OCI-LY1 (cell line): ENCODE measurements at regions not wholly inside any gene's neighbourhood (a gene's known extent, or its start where the extent isn't known, plus 50 kb on each side); places are given as distances from the start of the nearest gene placed in this dataset.
"Not testable (repeated sequence)": the region's sequence is repeated elsewhere in the genome, so short reads cannot be mapped to it uniquely, and the experiment has no call there.

Experiments
- H2AFZ ChIP-seq: fragments of 200-600 bp; sonication (generic), shearing (Covaris generic); 2 replicates; pipeline ENCODE4 v1.6.0; 2014; ENCODE audit warnings: antibody characterized with exemption, mild to moderate bottlenecking, low read length
- H3F3A ChIP-seq: fragments of 200-600 bp; sonication (generic), shearing (Covaris generic); 2 replicates; pipeline ENCODE4 v1.6.0; 2014; ENCODE audit warnings: mild to moderate bottlenecking, antibody characterized with exemption, low read length, moderate library complexity; ENCODE audit not compliant: insufficient read depth
- H3K27ac ChIP-seq: fragments of 200-600 bp; sonication (generic); 2 replicates; pipeline ENCODE4 v1.5.1; 2014; ENCODE audit warnings: low read length, mixed run types, mild to moderate bottlenecking, low read depth; ENCODE audit not compliant: poor library complexity, severe bottlenecking
- H3K27me3 ChIP-seq: fragments of 200-600 bp; sonication (generic); 2 replicates; pipeline ENCODE4 v1.6.0; 2014; ENCODE audit warnings: antibody characterized with exemption, mild to moderate bottlenecking, low read length, moderate library complexity; ENCODE audit not compliant: insufficient read depth
- H3K36me3 ChIP-seq: fragments of 200-600 bp; sonication (generic); 2 replicates; pipeline ENCODE4 v1.6.1; 2014; ENCODE audit warnings: mild to moderate bottlenecking, antibody characterized with exemption, low read length, moderate library complexity, mixed read lengths; ENCODE audit not compliant: insufficient read depth
- H3K4me1 ChIP-seq: fragments of 200-600 bp; sonication (generic); 2 replicates; pipeline ENCODE4 v1.5.1; 2014; ENCODE audit warnings: mild to moderate bottlenecking, low read length, moderate library complexity; ENCODE audit not compliant: insufficient read depth, severe bottlenecking
- H3K4me2 ChIP-seq: fragments of 200-600 bp; sonication (generic), shearing (Covaris generic); 2 replicates; pipeline ENCODE4 v1.6.1; 2014; ENCODE audit warnings: low read length
- H3K4me3 ChIP-seq: fragments of 200-600 bp; sonication (generic); 2 replicates; pipeline ENCODE4 v1.5.1; 2014; ENCODE audit warnings: low read length, low read depth, mild to moderate bottlenecking, mixed read lengths; ENCODE audit not compliant: poor library complexity, severe bottlenecking
- H3K79me2 ChIP-seq: fragments of 200-600 bp; shearing (Covaris generic); 2 replicates; pipeline ENCODE4 v1.6.1; 2016; ENCODE audit warnings: mixed run types, low read length, mixed read lengths; ENCODE audit not compliant: insufficient read depth
- H3K9ac ChIP-seq: fragments of 200-600 bp; sonication (generic), shearing (Covaris generic); 2 replicates; pipeline ENCODE4 v1.6.1; 2014; ENCODE audit warnings: mild to moderate bottlenecking, low read length, mixed read lengths
- H3K9me2 ChIP-seq: fragments of 200-600 bp; sonication (generic), shearing (Covaris generic); 2 replicates; pipeline ENCODE4 v1.6.1; 2014; ENCODE audit warnings: low read depth, mild to moderate bottlenecking, low read length, mixed read lengths
- H3K9me3 ChIP-seq: fragments of 200-600 bp; shearing (Covaris generic); 2 replicates; pipeline ENCODE4 v1.6.1; 2014; ENCODE audit warnings: low read length, mixed read lengths
- H4K20me1 ChIP-seq: fragments of 200-600 bp; sonication (generic), shearing (Covaris generic); 2 replicates; pipeline ENCODE4 v1.6.0; 2016; ENCODE audit warnings: mild to moderate bottlenecking, low read length; ENCODE audit not compliant: insufficient read depth
- CTCF ChIP-seq: fragments of 200-600 bp; sonication (generic), shearing (Covaris generic); IDR thresholded peaks from 2 replicates; pipeline ENCODE4 v1.5.1; 2017; ENCODE audit warnings: mild to moderate bottlenecking, antibody characterized with exemption, low read length, moderate library complexity, mixed read lengths
- EZH2 ChIP-seq: fragments of 200-600 bp; sonication (generic), shearing (Covaris generic); IDR thresholded peaks from 2 replicates; pipeline ENCODE4 v1.8.0; 2017; ENCODE audit warnings: borderline replicate concordance, mixed run types, mild to moderate bottlenecking, antibody characterized with exemption, low read length, moderate library complexity, mixed read lengths

DNA sequence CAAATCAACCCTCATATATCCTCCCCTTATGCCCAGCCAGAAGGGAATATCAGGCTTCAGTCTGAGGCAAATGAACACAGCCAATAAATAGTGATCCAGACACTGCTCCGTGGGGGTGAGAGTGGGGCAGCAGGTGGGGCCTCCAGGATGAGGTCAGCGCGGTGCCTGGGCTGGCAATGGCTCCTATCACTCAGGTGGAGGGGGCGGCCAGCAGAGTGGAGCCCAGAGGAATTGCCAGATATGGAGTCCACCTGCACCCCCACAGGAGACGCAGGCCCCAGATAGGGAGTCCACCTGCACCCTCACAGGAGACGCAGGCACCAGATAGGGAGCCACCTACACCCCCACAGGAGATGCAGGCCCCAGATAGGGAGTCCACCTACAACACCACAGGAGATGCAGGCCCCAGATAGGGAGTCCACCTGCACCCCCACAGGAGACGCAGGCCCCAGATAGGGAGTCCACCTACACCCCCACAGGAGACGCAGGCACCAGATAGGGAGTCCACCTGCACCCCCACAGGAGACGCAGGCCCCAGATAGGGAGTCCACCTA, 78.0 kb upstream of the PPP2R2D start:
- Histone ChIP-seq H3F3A (no peaks in the 10 kb centered on the region), H2AFZ (no peak overlapping the region), H3K27ac (no peak overlapping the region), H3K4me3 (no peak overlapping the region), H3K9me2 (no peaks in the 10 kb centered on the region), H3K27me3 (no peaks in the 10 kb centered on the region), H3K9me3 (no peaks in the 10 kb centered on the region), H3K36me3 (no peaks in the 10 kb centered on the region), H3K79me2 (no peaks in the 10 kb centered on the region), H4K20me1 (no peaks in the 10 kb centered on the region), H3K4me1 (no peaks in the 10 kb centered on the region), H3K9ac (no peak overlapping the region), H3K4me2 (no peak overlapping the region)
- TF ChIP-seq CTCF = no peak
- no peak for TF ChIP-seq EZH2

- H3K4me1 ChIP-seq, H3K4me2 ChIP-seq, H3K4me3 ChIP-seq, H2AFZ ChIP-seq, H3K27ac ChIP-seq, H3K79me2 ChIP-seq, H3K27me3 ChIP-seq, H3K9me3 ChIP-seq, H3K9ac ChIP-seq, H3F3A ChIP-seq, H3K9me2 ChIP-seq, H4K20me1 ChIP-seq, H3K36me3 ChIP-seq: not testable (repeated sequence)
Measured at GRCh38 chr10:131823601-131824099, 77.2 kb upstream of the PPP2R2D start.

DNA sequence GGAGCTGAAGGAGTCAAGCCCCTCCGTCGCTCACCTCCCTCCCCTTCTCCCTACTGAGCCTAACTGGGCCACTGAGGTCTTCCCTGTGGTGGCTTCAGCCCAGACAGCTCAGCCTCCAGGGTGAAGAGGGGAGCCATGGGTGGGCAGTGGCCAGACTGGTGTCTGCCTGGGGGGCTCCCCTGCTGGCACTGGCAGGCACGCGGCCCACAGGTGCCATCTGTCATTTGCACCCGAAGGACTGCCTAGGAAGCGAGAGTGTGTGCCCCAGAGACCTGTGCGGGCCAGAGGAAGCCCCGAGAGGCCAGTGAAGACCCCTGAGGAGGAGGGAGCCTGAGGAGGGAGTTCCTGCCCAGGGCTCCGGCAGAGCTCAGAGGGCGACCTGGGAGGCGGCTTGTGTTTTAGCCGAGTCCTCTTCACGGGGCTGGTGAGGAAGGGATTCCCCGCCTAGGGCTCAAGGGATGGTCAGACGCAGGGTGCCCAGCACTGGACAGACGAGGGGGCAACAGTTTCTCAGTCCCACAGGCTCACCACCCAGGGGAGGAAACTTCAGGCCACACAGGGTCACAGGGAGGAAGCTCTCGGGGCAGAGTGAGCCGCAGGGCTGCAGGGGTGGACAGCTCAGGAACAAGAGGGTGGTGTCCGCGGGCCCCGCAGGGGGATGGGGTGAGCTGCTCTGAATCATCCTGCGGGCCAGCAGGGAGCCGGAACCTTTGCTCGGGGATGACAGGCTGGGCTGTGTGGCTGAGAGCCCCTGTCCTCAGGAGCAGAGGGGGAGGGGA, 76.2 kb upstream of the PPP2R2D start:
- H3F3A ChIP-seq = no peaks in the 10 kb centered on the region
- H3K4me2 ChIP-seq = no peak overlapping the region
- no peak overlapping the region for H3K9ac ChIP-seq
- no peak overlapping the region for H2AFZ ChIP-seq
- no peak overlapping the region for H3K27ac ChIP-seq
- no peaks in the 10 kb centered on the region for H3K4me1 ChIP-seq
- H3K79me2 ChIP-seq = no peaks in the 10 kb centered on the region
- TF ChIP-seq CTCF = no peak
- no peak for TF ChIP-seq EZH2
- no peak overlapping the region for H3K4me3 ChIP-seq
- H4K20me1 ChIP-seq = no peaks in the 10 kb centered on the region
- H3K9me3 ChIP-seq = no peaks in the 10 kb centered on the region
- H3K27me3 ChIP-seq = no peaks in the 10 kb centered on the region
- H3K36me3 ChIP-seq = no peaks in the 10 kb centered on the region
- H3K9me2 ChIP-seq = no peaks in the 10 kb centered on the region
